ENCODE measurements at regions not wholly inside any gene's neighbourhood (a gene's known extent, or its start where the extent isn't known, plus 50 kb on each side); places are given as distances from the start of the nearest gene placed in this dataset.

GRCh38 chr7:45978731-45979211, 57.7 kb upstream of the IGFBP3 start:
- H3K27ac ChIP-seq (ENCODE audit: low read depth, low read length) = no peak overlapping the region
- H3K9me3 ChIP-seq (ENCODE audit: insufficient read depth in 2 of 2, low read depth in 1 of 2, low read length in 1 of 2) = peaks cover 0 to 4% of the 10 kb centered on the region in 2 experiments; a peak in 3 of 4 replicates
- no peak overlapping the region for H3K4me3 ChIP-seq (ENCODE audit: extremely low read depth in 1 of 4, insufficient read depth in 2 of 4, low read depth in 3 of 4, low read length in 4 of 4)
- H3K23me2 ChIP-seq (ENCODE audit: low read depth, low read length) = no peaks in the 10 kb centered on the region
- no peak overlapping the region for H4K5ac ChIP-seq (ENCODE audit: insufficient read length, low read depth, low read length)
- no peak overlapping the region for H2BK120ac ChIP-seq (replicated peaks; ENCODE audit: low read depth, low read length)
- H3K4ac ChIP-seq (replicated peaks; ENCODE audit: insufficient read length, low read depth, low read length) = no peak overlapping the region
- no peak overlapping the region for H3K14ac ChIP-seq (ENCODE audit: insufficient read length)
- no peak overlapping the region for H3K18ac ChIP-seq (ENCODE audit: extremely low read depth, low read length)
- H4K91ac ChIP-seq (replicated peaks; ENCODE audit: insufficient read length, low read length) = no peak overlapping the region
- 86% methylated on average over 2 of the region's 2 CpGs; no CpG with 5 or more reads in 1 of the 2 experiments for WGBS, 2 experiments (ENCODE audit: extremely low coverage in 1 of 2, insufficient coverage in 1 of 2, insufficient read length in 1 of 2, insufficient replicate concordance in 2 of 2, low coverage in 1 of 2, low lambda C conversion rate in 2 of 2, missing lambda C conversion rate in 1 of 2)
- no peak for TF ChIP-seq KDM4A (IDR thresholded peaks at IDR 0.05; ENCODE audit: low read depth, low read length, severe bottlenecking)
- TF ChIP-seq CHD2 (IDR thresholded peaks at IDR 0.05; ENCODE audit: low read length) = no peak
- no peak overlapping the region for H3K9ac ChIP-seq (replicated peaks in 1 of 4; ENCODE audit: extremely low read depth in 1 of 4, low read depth in 3 of 4, low read length in 3 of 4)
- H2AFZ ChIP-seq (ENCODE audit: low read length) = no peak overlapping the region
- H3K56ac ChIP-seq (replicated peaks; ENCODE audit: insufficient read length, low read depth, low read length) = no peak overlapping the region
- no peaks in the 10 kb centered on the region for H3K27me3 ChIP-seq (replicated peaks in 1 of 4; ENCODE audit: control insufficient read depth in 3 of 4, extremely low read depth in 1 of 4, insufficient read depth in 3 of 4, low read length in 3 of 4)
- H2AK5ac ChIP-seq (ENCODE audit: low read depth, low read length) = no peak overlapping the region
- H3K36me3 ChIP-seq (ENCODE audit: control insufficient read depth in 2 of 4, insufficient read depth in 4 of 4, low read length in 3 of 4) = no peaks in the 10 kb centered on the region
- DNase-seq (ENCODE audit: low read depth in 1 of 2, low spot score in 2 of 2) (no peak), FAIRE-seq (no peak)
- no peak overlapping the region for H3K23ac ChIP-seq (ENCODE audit: insufficient read length)
- POLR2A ChIA-PET (ENCODE audit: partially characterized antibody) = no interaction called here
- H3K79me2 ChIP-seq (ENCODE audit: control insufficient read depth in 1 of 2, insufficient read depth in 2 of 2, low read length in 2 of 2) = no peaks in the 10 kb centered on the region
- no peak overlapping the region for H2BK20ac ChIP-seq (ENCODE audit: low read length)
- H4K8ac ChIP-seq (ENCODE audit: extremely low read depth, insufficient read depth, low read length) = no peak overlapping the region
- no peak overlapping the region for H2BK5ac ChIP-seq (ENCODE audit: low read depth, low read length)
- CTCF ChIA-PET (ENCODE audit: partially characterized antibody) = interaction anchor here (1.2 to 4.5 kb wide), 2 partner anchors 11 to 56 kb away, joined by 3 to 15 read pairs; no protein-coding TSS in a partner anchor
- no peak overlapping the region for H3K4me2 ChIP-seq (ENCODE audit: insufficient read depth in 1 of 2, low read depth in 2 of 2, low read length in 2 of 2)
- no peak overlapping the region for H2BK15ac ChIP-seq (ENCODE audit: low read length)
- H4K20me1 ChIP-seq (replicated peaks in 1 of 2; ENCODE audit: control insufficient read depth in 1 of 2, insufficient read depth in 2 of 2, low read length in 2 of 2) = no peaks in the 10 kb centered on the region
- H3K4me1 ChIP-seq (replicated peaks in 1 of 4; ENCODE audit: control insufficient read depth in 3 of 4, insufficient read depth in 4 of 4, low read length in 3 of 4) = peaks cover 0 to 7% (median 6%) of the 10 kb centered on the region in 4 experiments; a peak in 5 of 7 replicates
- H3K79me1 ChIP-seq (ENCODE audit: low read depth, low read length) = no peaks in the 10 kb centered on the region
- H2BK12ac ChIP-seq (ENCODE audit: low read depth, low read length) = peak overlapping the region; percentile 86

Data from H1 (cell line).